Effector memory CD8-positive, alpha-beta T cell (primary cell): ENCODE measurements at regions not wholly inside any gene's neighbourhood (a gene's known extent, or its start where the extent isn't known, plus 50 kb on each side); places are given as distances from the start of the nearest gene placed in this dataset.

ENCODE experiments used
- ATAC-seq: fragments of 150-1000 bp; cut with Tn5 transposase; replicated peaks from 2 replicates; pipeline ENCODE4 v1.10.0; 2021; ENCODE audit warnings: mild to moderate bottlenecking, moderate library complexity
- DNase-seq, 3 experiments: peaks; one replicate each; pipeline ENCODE4 v3.0.0; 2021
- H3K27ac Mint-ChIP-seq, 2 donors: one replicate each; pipeline ENCODE4 v1.8.0; 2022; ENCODE audit warnings: mild to moderate bottlenecking in 2 of 2, mixed read lengths in 2 of 2, moderate library complexity in 2 of 2
- H3K27me3 Mint-ChIP-seq, 2 donors: one replicate each; pipeline ENCODE4 v1.8.0; 2022; ENCODE audit warnings: mixed read lengths in 2 of 2
- H3K36me3 Mint-ChIP-seq: one replicate; pipeline ENCODE4 v1.8.0; 2022; ENCODE audit warnings: mild to moderate bottlenecking, moderate library complexity, mixed read lengths; ENCODE audit not compliant: insufficient read depth
- H3K4me1 Mint-ChIP-seq, 2 donors: one replicate each; pipeline ENCODE4 v1.8.0; 2022; ENCODE audit warnings: low read depth in 2 of 2, mixed read lengths in 2 of 2
- H3K4me3 Mint-ChIP-seq, 2 donors: one replicate each; pipeline ENCODE4 v1.8.0; 2022; ENCODE audit warnings: mild to moderate bottlenecking in 2 of 2, mixed read lengths in 2 of 2, moderate library complexity in 2 of 2
- H3K9me3 Mint-ChIP-seq, 2 donors: one replicate each; pipeline ENCODE4 v1.8.0; 2022; ENCODE audit warnings: mixed read lengths in 2 of 2

- ATAC-seq, result no peak
- peak overlapping the region in 1 of 2 donors; percentile 36 for H3K27ac Mint-ChIP-seq
Measured at GRCh38 chr13:99617474-99618255, 116.4 kb downstream of the TM9SF2 start.

DNA sequence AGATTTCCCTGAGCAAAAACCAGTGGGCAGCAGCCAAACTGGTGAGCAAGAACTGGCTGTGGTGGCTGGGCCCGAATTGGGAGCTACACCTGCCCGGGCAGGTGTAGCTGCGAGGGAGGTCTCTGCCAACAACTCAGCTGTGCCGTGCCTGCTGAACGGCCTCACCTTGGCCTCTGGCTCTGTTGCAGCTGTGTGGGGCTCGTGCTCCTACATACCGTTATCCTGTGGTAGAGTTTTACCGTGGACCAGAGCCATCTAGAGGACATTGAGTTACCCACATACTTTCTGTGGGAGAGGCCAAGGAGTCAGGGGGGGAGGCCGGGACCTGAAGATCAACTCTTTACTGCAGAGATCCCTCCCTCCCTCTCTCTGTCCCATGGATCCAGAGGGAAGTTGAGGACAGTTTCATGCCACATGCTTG lies 113.2 kb downstream of the TM9SF2 start:
- H3K4me1 Mint-ChIP-seq, result peaks cover 14 to 18% of the 10 kb centered on the region in 2 donors
- no peaks in the 10 kb centered on the region for H3K9me3 Mint-ChIP-seq
- no peaks in the 10 kb centered on the region for H3K36me3 Mint-ChIP-seq
- no peak overlapping the region for H3K4me3 Mint-ChIP-seq
- no peak for DNase-seq
- peak; percentile 74 for ATAC-seq
- H3K27ac Mint-ChIP-seq, result no peak overlapping the region
- no peaks in the 10 kb centered on the region for H3K27me3 Mint-ChIP-seq

More at GRCh38 chr13:99617474-99618255, 116.4 kb downstream of the TM9SF2 start:
- Mint-ChIP-seq H3K4me3 (no peak overlapping the region), H3K9me3 (no peaks in the 10 kb centered on the region), H3K4me1 (peaks cover 10 to 13% of the 10 kb centered on the region in 2 donors), H3K36me3 (peaks cover 4% of the 10 kb centered on the region), H3K27me3 (no peaks in the 10 kb centered on the region)
- DNase-seq, result no peak
